GM23338 (cell line): ENCODE measurements at regions not wholly inside any gene's neighbourhood (a gene's known extent, or its start where the extent isn't known, plus 50 kb on each side); places are given as distances from the start of the nearest gene placed in this dataset.

ENCODE experiments used
- CREB1 ChIP-seq: fragments of 250-450 bp; sonication (Bioruptor Pico); IDR thresholded peaks from 2 replicates; pipeline ENCODE4 v1.5.0; 2020; ENCODE audit warnings: low read depth, mild to moderate bottlenecking, moderate library complexity
- EZH2phosphoT487 ChIP-seq: fragments of 200-600 bp; sonication (generic); IDR thresholded peaks from one replicate; pipeline ENCODE4 v1.8.1; 2018; ENCODE audit warnings: antibody characterized with exemption; ENCODE audit not compliant: unreplicated experiment
- NANOG ChIP-seq: IDR thresholded peaks from 2 replicates; pipeline ENCODE4 v1.6.1; 2016; ENCODE audit warnings: antibody characterized with exemption, borderline replicate concordance
- POLR2AphosphoS5 ChIP-seq: IDR thresholded peaks from 2 replicates; pipeline ENCODE4 v1.6.1; 2016; ENCODE audit warnings: antibody characterized with exemption, low read depth
- ZNF114 ChIP-seq: fragments of 250-450 bp; sonication (Bioruptor Pico); IDR thresholded peaks from 2 replicates; pipeline ENCODE4 v1.5.0; 2020; ENCODE audit warnings: mild to moderate bottlenecking, moderate library complexity
- TF ChIP-seq, protein P1 (sequence below): fragments of 250-450 bp; sonication (Bioruptor Pico); IDR thresholded peaks from 2 replicates; pipeline ENCODE4 v1.5.0; 2020; ENCODE audit warnings: mild to moderate bottlenecking, moderate library complexity
- TF ChIP-seq, protein P2 (sequence below), 2 experiments: fragments of 200-600 bp in 1 of 2; sonication (generic) in 1 of 2; conservative IDR thresholded peaks; 2 replicates each; pipeline versions ENCODE4 v1.5.1 to v1.6.1; 2016 to 2017; ENCODE audit warnings: antibody characterized with exemption in 2 of 2, low read depth in 2 of 2, mild to moderate bottlenecking in 2 of 2, moderate library complexity in 1 of 2
- TF ChIP-seq, protein P3 (sequence below): IDR thresholded peaks from 2 replicates; pipeline ENCODE4 v1.6.1; 2016; ENCODE audit warnings: antibody characterized with exemption

DNA sequence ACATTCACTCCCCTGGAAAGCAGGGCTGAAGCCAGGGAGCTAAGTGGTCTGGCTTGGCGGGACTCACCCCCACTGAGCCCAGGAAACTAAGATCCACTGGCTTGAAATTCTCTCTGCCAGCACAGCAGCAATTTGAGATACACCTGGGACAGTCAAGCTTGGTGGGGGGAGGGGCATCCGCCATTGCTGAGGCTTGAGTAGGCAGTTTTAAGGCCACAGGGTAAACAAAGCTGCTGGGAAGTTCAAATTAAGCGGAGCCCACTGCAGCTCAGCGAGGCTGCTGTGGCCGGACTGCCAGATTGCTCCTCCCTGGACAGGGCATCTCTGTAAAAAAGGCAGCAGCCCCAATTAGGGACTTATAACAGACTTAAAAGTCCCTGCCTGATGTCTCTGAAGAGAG is 108.2 kb upstream of the FAM13C start (continued):
- TF ChIP-seq, protein P1, sequence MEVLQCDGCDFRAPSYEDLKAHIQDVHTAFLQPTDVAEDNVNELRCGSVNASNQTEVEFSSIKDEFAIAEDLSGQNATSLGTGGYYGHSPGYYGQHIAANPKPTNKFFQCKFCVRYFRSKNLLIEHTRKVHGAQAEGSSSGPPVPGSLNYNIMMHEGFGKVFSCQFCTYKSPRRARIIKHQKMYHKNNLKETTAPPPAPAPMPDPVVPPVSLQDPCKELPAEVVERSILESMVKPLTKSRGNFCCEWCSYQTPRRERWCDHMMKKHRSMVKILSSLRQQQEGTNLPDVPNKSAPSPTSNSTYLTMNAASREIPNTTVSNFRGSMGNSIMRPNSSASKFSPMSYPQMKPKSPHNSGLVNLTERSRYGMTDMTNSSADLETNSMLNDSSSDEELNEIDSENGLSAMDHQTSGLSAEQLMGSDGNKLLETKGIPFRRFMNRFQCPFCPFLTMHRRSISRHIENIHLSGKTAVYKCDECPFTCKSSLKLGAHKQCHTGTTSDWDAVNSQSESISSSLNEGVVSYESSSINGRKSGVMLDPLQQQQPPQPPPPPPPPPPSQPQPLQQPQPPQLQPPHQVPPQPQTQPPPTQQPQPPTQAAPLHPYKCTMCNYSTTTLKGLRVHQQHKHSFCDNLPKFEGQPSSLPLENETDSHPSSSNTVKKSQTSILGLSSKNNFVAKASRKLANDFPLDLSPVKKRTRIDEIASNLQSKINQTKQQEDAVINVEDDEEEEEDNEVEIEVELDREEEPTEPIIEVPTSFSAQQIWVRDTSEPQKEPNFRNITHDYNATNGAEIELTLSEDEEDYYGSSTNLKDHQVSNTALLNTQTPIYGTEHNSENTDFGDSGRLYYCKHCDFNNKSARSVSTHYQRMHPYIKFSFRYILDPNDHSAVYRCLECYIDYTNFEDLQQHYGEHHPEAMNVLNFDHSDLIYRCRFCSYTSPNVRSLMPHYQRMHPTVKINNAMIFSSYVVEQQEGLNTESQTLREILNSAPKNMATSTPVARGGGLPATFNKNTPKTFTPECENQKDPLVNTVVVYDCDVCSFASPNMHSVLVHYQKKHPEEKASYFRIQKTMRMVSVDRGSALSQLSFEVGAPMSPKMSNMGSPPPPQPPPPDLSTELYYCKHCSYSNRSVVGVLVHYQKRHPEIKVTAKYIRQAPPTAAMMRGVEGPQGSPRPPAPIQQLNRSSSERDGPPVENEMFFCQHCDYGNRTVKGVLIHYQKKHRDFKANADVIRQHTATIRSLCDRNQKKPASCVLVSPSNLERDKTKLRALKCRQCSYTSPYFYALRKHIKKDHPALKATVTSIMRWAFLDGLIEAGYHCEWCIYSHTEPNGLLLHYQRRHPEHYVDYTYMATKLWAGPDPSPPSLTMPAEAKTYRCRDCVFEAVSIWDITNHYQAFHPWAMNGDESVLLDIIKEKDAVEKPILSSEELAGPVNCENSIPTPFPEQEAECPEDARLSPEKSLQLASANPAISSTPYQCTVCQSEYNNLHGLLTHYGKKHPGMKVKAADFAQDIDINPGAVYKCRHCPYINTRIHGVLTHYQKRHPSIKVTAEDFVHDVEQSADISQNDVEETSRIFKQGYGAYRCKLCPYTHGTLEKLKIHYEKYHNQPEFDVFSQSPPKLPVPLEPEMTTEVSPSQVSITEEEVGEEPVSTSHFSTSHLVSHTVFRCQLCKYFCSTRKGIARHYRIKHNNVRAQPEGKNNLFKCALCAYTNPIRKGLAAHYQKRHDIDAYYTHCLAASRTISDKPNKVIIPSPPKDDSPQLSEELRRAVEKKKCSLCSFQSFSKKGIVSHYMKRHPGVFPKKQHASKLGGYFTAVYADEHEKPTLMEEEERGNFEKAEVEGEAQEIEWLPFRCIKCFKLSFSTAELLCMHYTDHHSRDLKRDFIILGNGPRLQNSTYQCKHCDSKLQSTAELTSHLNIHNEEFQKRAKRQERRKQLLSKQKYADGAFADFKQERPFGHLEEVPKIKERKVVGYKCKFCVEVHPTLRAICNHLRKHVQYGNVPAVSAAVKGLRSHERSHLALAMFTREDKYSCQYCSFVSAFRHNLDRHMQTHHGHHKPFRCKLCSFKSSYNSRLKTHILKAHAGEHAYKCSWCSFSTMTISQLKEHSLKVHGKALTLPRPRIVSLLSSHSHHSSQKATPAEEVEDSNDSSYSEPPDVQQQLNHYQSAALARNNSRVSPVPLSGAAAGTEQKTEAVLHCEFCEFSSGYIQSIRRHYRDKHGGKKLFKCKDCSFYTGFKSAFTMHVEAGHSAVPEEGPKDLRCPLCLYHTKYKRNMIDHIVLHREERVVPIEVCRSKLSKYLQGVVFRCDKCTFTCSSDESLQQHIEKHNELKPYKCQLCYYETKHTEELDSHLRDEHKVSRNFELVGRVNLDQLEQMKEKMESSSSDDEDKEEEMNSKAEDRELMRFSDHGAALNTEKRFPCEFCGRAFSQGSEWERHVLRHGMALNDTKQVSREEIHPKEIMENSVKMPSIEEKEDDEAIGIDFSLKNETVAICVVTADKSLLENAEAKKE (CRISPR knock-in tag) = no peak
- TF ChIP-seq NANOG (no peak), POLR2AphosphoS5 (no peak), ZNF114 (CRISPR knock-in tag) (no peak), CREB1 (CRISPR knock-in tag) (no peak), EZH2phosphoT487 (no peak)
- TF ChIP-seq, protein P2, sequence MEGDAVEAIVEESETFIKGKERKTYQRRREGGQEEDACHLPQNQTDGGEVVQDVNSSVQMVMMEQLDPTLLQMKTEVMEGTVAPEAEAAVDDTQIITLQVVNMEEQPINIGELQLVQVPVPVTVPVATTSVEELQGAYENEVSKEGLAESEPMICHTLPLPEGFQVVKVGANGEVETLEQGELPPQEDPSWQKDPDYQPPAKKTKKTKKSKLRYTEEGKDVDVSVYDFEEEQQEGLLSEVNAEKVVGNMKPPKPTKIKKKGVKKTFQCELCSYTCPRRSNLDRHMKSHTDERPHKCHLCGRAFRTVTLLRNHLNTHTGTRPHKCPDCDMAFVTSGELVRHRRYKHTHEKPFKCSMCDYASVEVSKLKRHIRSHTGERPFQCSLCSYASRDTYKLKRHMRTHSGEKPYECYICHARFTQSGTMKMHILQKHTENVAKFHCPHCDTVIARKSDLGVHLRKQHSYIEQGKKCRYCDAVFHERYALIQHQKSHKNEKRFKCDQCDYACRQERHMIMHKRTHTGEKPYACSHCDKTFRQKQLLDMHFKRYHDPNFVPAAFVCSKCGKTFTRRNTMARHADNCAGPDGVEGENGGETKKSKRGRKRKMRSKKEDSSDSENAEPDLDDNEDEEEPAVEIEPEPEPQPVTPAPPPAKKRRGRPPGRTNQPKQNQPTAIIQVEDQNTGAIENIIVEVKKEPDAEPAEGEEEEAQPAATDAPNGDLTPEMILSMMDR (conservative IDR thresholded peaks at IDR 0.05; ENCODE audit: low read depth in 2 of 2) = no peak
- TF ChIP-seq, protein P3, sequence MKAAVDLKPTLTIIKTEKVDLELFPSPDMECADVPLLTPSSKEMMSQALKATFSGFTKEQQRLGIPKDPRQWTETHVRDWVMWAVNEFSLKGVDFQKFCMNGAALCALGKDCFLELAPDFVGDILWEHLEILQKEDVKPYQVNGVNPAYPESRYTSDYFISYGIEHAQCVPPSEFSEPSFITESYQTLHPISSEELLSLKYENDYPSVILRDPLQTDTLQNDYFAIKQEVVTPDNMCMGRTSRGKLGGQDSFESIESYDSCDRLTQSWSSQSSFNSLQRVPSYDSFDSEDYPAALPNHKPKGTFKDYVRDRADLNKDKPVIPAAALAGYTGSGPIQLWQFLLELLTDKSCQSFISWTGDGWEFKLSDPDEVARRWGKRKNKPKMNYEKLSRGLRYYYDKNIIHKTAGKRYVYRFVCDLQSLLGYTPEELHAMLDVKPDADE = no peak
